H9 (cell line): ENCODE measurements at regions not wholly inside any gene's neighbourhood (a gene's known extent, or its start where the extent isn't known, plus 50 kb on each side); places are given as distances from the start of the nearest gene placed in this dataset.

Experiments
- DNase-seq: peaks from one replicate; pipeline ENCODE4 v3.0.0-alpha.2; 2017
- H2AFZ ChIP-seq: one replicate; pipeline ENCODE4 v1.6.1; 2013; ENCODE audit warnings: mild to moderate bottlenecking, low read length, control low read depth, moderate library complexity
- H2AK5ac ChIP-seq: 2 replicates; pipeline ENCODE4 v1.6.1; 2013; ENCODE audit warnings: low read length, control low read depth, mixed read lengths; ENCODE audit not compliant: insufficient read length
- H2BK120ac ChIP-seq: one replicate; pipeline ENCODE4 v1.6.1; 2013; ENCODE audit warnings: low read depth, mild to moderate bottlenecking, low read length, control low read depth, inconsistent platforms; ENCODE audit not compliant: poor library complexity, severe bottlenecking
- H2BK12ac ChIP-seq: 2 replicates; pipeline ENCODE4 v1.6.1; 2013; ENCODE audit warnings: low read length, control low read depth, mixed read lengths, low read depth; ENCODE audit not compliant: insufficient read length
- H2BK15ac ChIP-seq: 2 replicates; pipeline ENCODE4 v1.6.1; 2013; ENCODE audit warnings: low read depth, low read length, control low read depth
- H2BK20ac ChIP-seq: one replicate; pipeline ENCODE4 v1.6.1; 2013; ENCODE audit warnings: low read depth, mild to moderate bottlenecking, low read length, control low read depth, inconsistent platforms; ENCODE audit not compliant: poor library complexity, severe bottlenecking
- H2BK5ac ChIP-seq: 2 replicates; pipeline ENCODE4 v1.6.1; 2013; ENCODE audit warnings: low read length, control low read depth, mixed read lengths; ENCODE audit not compliant: insufficient read length
- H3K14ac ChIP-seq: 2 replicates; pipeline ENCODE4 v1.6.1; 2013; ENCODE audit warnings: low read length, control low read depth; ENCODE audit not compliant: insufficient read depth
- H3K18ac ChIP-seq: 2 replicates; pipeline ENCODE4 v1.6.1; 2013; ENCODE audit warnings: low read depth, mild to moderate bottlenecking, mixed read lengths, low read length, control low read depth; ENCODE audit not compliant: insufficient read length
- H3K23ac ChIP-seq: 2 replicates; pipeline ENCODE4 v1.6.1; 2013; ENCODE audit warnings: low read length, control low read depth, mixed read lengths, low read depth; ENCODE audit not compliant: insufficient read length
- H3K23me2 ChIP-seq: 2 replicates; pipeline ENCODE4 v1.6.1; 2013; ENCODE audit warnings: low read depth, mild to moderate bottlenecking, mixed read lengths, low read length, control low read depth; ENCODE audit not compliant: insufficient read length, poor library complexity, severe bottlenecking
- H3K27ac ChIP-seq: 2 replicates; pipeline ENCODE4 v1.5.1; 2013; ENCODE audit warnings: low read length, control low read depth, mixed read lengths, low read depth; ENCODE audit not compliant: insufficient read length
- H3K27me3 ChIP-seq: 2 replicates; pipeline ENCODE4 v1.6.1; 2013; ENCODE audit warnings: low read length, control low read depth, inconsistent platforms; ENCODE audit not compliant: insufficient read depth
- H3K4ac ChIP-seq: 2 replicates; pipeline ENCODE4 v1.6.1; 2013; ENCODE audit warnings: low read depth, mild to moderate bottlenecking, control low read depth, inconsistent platforms, low read length, moderate library complexity
- H3K4me1 ChIP-seq: 2 replicates; pipeline ENCODE4 v1.6.1; 2013; ENCODE audit warnings: low read length, control low read depth, inconsistent platforms; ENCODE audit not compliant: insufficient read depth
- H3K4me2 ChIP-seq: 2 replicates; pipeline ENCODE4 v1.6.1; 2013; ENCODE audit warnings: low read length, control low read depth, mixed read lengths; ENCODE audit not compliant: insufficient read length, insufficient read depth
- H3K56ac ChIP-seq: 2 replicates; pipeline ENCODE4 v1.6.1; 2013; ENCODE audit warnings: low read depth, mild to moderate bottlenecking, mixed read lengths, low read length, control low read depth; ENCODE audit not compliant: insufficient read length
- H3K79me1 ChIP-seq: 2 replicates; pipeline ENCODE4 v1.6.1; 2013; ENCODE audit warnings: low read depth, mild to moderate bottlenecking, moderate library complexity, low read length, control low read depth, inconsistent platforms; ENCODE audit not compliant: insufficient read depth, poor library complexity, severe bottlenecking
- H3K79me2 ChIP-seq: 2 replicates; pipeline ENCODE4 v1.6.1; 2013; ENCODE audit warnings: low read length, control low read depth, inconsistent platforms; ENCODE audit not compliant: insufficient read depth
- H3K9ac ChIP-seq: 2 replicates; pipeline ENCODE4 v1.6.1; 2013; ENCODE audit warnings: low read length, control low read depth, mixed read lengths; ENCODE audit not compliant: insufficient read length; ENCODE audit errors: extremely low read depth
- H3K9me3 ChIP-seq: one replicate; pipeline ENCODE4 v1.6.1; 2013; ENCODE audit warnings: low read depth, low read length, inconsistent platforms; ENCODE audit not compliant: control insufficient read depth
- H3T11ph ChIP-seq: one replicate; pipeline ENCODE4 v1.6.1; 2013; ENCODE audit warnings: mild to moderate bottlenecking, low read length, control low read depth, inconsistent platforms
- H4K20me1 ChIP-seq: one replicate; pipeline ENCODE4 v1.6.1; 2013; ENCODE audit not compliant: control insufficient read depth, insufficient read length, insufficient read depth
- H4K5ac ChIP-seq: 2 replicates; pipeline ENCODE4 v1.6.1; 2013; ENCODE audit warnings: low read depth, mild to moderate bottlenecking, mixed read lengths, low read length, control low read depth; ENCODE audit not compliant: insufficient read length
- H4K8ac ChIP-seq: replicated peaks from 2 replicates; pipeline ENCODE4 v1.6.1; 2013; ENCODE audit warnings: low read length, control low read depth, mixed read lengths, low read depth; ENCODE audit not compliant: insufficient read length
- H4K91ac ChIP-seq: 2 replicates; pipeline ENCODE4 v1.6.1; 2013; ENCODE audit warnings: low read depth, mild to moderate bottlenecking, moderate library complexity, mixed read lengths, low read length, control low read depth; ENCODE audit not compliant: insufficient read length
- H3K27ac Mint-ChIP-seq, 3 experiments: 2 replicates in 2 of 3; 3 replicates in 1 of 3; pipeline ENCODE4 v1.8.0; 2020 to 2021; ENCODE audit warnings: mixed read lengths in 3 of 3, mild to moderate bottlenecking in 1 of 3, moderate library complexity in 1 of 3
- H3K27me3 Mint-ChIP-seq: 2 replicates; pipeline ENCODE4 v1.8.0; 2021; ENCODE audit warnings: low read depth, mild to moderate bottlenecking, moderate library complexity, mixed read lengths
- H3K36me3 Mint-ChIP-seq, 3 experiments: 2 replicates in 2 of 3; 3 replicates in 1 of 3; pipeline ENCODE4 v1.8.0; 2020 to 2021; ENCODE audit warnings: low read depth in 3 of 3, mixed read lengths in 3 of 3; ENCODE audit not compliant: insufficient read depth in 1 of 3
- H3K4me1 Mint-ChIP-seq, 2 experiments: 2 replicates each; pipeline ENCODE4 v1.8.0; 2020; ENCODE audit warnings: mixed read lengths in 2 of 2
- H3K4me3 Mint-ChIP-seq, 2 experiments: 2 replicates in 1 of 2; 3 replicates in 1 of 2; pipeline ENCODE4 v1.8.0; 2020 to 2021; ENCODE audit warnings: mild to moderate bottlenecking in 2 of 2, mixed read lengths in 2 of 2, moderate library complexity in 1 of 2
- H3K9me3 Mint-ChIP-seq, 2 experiments: 2 replicates in 1 of 2; 3 replicates in 1 of 2; pipeline ENCODE4 v1.8.0; 2020; ENCODE audit warnings: mild to moderate bottlenecking in 2 of 2, mixed read lengths in 2 of 2, moderate library complexity in 1 of 2
- CTCF ChIP-seq: fragments of 200-600 bp; sonication (generic); conservative IDR thresholded peaks from 3 replicates; pipeline ENCODE4 v1.8.0; 2021; ENCODE audit warnings: antibody characterized with exemption, mild to moderate bottlenecking
- WGBS: extraction: QIAGEN DNeasy Blood & Tissue Kit; methylation state at CpG from one replicate; pipeline ENCODE4 v1.1.7; 2013; ENCODE audit warnings: missing lambda C conversion rate, low lambda C conversion rate, mixed read lengths; ENCODE audit not compliant: insufficient read length; ENCODE audit errors: extremely low coverage; 5-methylcytosine and 5-hydroxymethylcytosine counted together

GRCh38 chr10:44581996-44582395 lies 197.1 kb upstream of the CXCL12 start:
- no peaks in the 10 kb centered on the region for H3K79me2 ChIP-seq
- H4K8ac ChIP-seq = no peak overlapping the region
- no peak overlapping the region for H2BK20ac ChIP-seq
- no peak overlapping the region; a peak in 1 of 7 replicates for H3K27ac Mint-ChIP-seq
- H2AFZ ChIP-seq = no peak overlapping the region
- H3T11ph ChIP-seq = no peak overlapping the region
- H4K5ac ChIP-seq = no peak overlapping the region
- no peaks in the 10 kb centered on the region for H4K20me1 ChIP-seq
- H3K56ac ChIP-seq = no peak overlapping the region
- DNase-seq = no peak
- no peaks in the 10 kb centered on the region for H3K4me1 ChIP-seq
- H2BK120ac ChIP-seq = no peak overlapping the region
- H3K18ac ChIP-seq = no peak overlapping the region
- no peaks in the 10 kb centered on the region for H3K23me2 ChIP-seq
- no peak overlapping the region for H2BK15ac ChIP-seq
- H3K27ac ChIP-seq = no peak overlapping the region
- no peak overlapping the region for H3K4me2 ChIP-seq
- no peak for TF ChIP-seq CTCF
- no peak overlapping the region for H3K23ac ChIP-seq
- no peak overlapping the region for H2BK12ac ChIP-seq
- no peaks in the 10 kb centered on the region for H3K36me3 Mint-ChIP-seq
- H4K91ac ChIP-seq = no peak overlapping the region
- no peak overlapping the region for H3K4me3 Mint-ChIP-seq
- H3K27me3 ChIP-seq = no peaks in the 10 kb centered on the region
- no CpG with 5 or more reads among the region's 8 CpGs for WGBS
- no peak overlapping the region for H3K9ac ChIP-seq
- no peaks in the 10 kb centered on the region for H3K9me3 Mint-ChIP-seq
- H2BK5ac ChIP-seq = no peak overlapping the region
- no peak overlapping the region for H2AK5ac ChIP-seq
- H3K79me1 ChIP-seq = no peaks in the 10 kb centered on the region
- H3K4ac ChIP-seq = no peak overlapping the region
- H3K9me3 ChIP-seq = no peaks in the 10 kb centered on the region
- no peaks in the 10 kb centered on the region; the same call in 1 of the 2 replicates for H3K27me3 Mint-ChIP-seq
- H3K4me1 Mint-ChIP-seq = no peaks in the 10 kb centered on the region
- H3K14ac ChIP-seq = no peak overlapping the region
